Heart right ventricle (tissue), 16 donors: ENCODE measurements at regions not wholly inside any gene's neighbourhood (a gene's known extent, or its start where the extent isn't known, plus 50 kb on each side); places are given as distances from the start of the nearest gene placed in this dataset.
A peak's percentile ranks its signal among the peaks of the same experiment; 100 is the strongest.

ENCODE experiments used
- ATAC-seq, 8 donors: fragments of 200-7000 bp; cut with Tn5 transposase; one replicate each; pipeline ENCODE4 v1.9.1; 2020; ENCODE audit warnings: mild to moderate bottlenecking in 8 of 8, moderate library complexity in 8 of 8, moderate number of reproducible peaks in 1 of 8
- DNase-seq, 2 donors: peaks; one replicate each; pipeline ENCODE4 v3.0.0-alpha.2; 2020
- H3K27ac ChIP-seq, 10 donors: fragments of 200-600 bp; sonication (generic) in 2 of 10; one replicate each; pipeline versions ENCODE4 v1.5.0 to v1.8.0; 2020 to 2022; ENCODE audit warnings: mild to moderate bottlenecking in 3 of 10
- H3K27me3 ChIP-seq, 7 donors: fragments of 200-600 bp; one replicate each; pipeline ENCODE4 v1.8.0; 2021 to 2022; ENCODE audit warnings: mild to moderate bottlenecking in 2 of 7
- H3K36me3 ChIP-seq, 9 donors: fragments of 200-600 bp; sonication (generic) in 1 of 9; one replicate each; pipeline versions ENCODE4 v1.5.0 to v1.8.0; 2020 to 2022; ENCODE audit warnings: mild to moderate bottlenecking in 2 of 9
- H3K4me1 ChIP-seq, 9 donors: fragments of 200-600 bp; sonication (generic) in 1 of 9; one replicate each; pipeline versions ENCODE4 v1.5.0 to v1.8.0; 2020 to 2022; ENCODE audit warnings: mild to moderate bottlenecking in 4 of 9
- H3K4me3 ChIP-seq, 10 donors: fragments of 200-600 bp; sonication (generic) in 2 of 10; one replicate each; pipeline versions ENCODE4 v1.5.0 to v1.8.0; 2020 to 2022; ENCODE audit warnings: mild to moderate bottlenecking in 7 of 10, moderate library complexity in 2 of 10
- H3K9me3 ChIP-seq, 11 donors: fragments of 200-600 bp in 10 of 11; sonication (generic) in 2 of 11; one replicate each; pipeline versions ENCODE4 v1.5.0 to v1.8.0; 2013 to 2022; ENCODE audit warnings: mild to moderate bottlenecking in 2 of 11, control low read depth in 1 of 11, moderate library complexity in 1 of 11
- CTCF ChIP-seq, 9 donors: fragments of 200-600 bp; sonication (generic) in 2 of 9; IDR thresholded peaks; one replicate each; pipeline versions ENCODE4 v1.5.0 to v1.8.0; 2021 to 2022; ENCODE audit warnings: antibody characterized with exemption in 9 of 9, mild to moderate bottlenecking in 5 of 9, moderate library complexity in 1 of 9
- WGBS, 2 donors: extraction: QIAGEN DNeasy Blood & Tissue Kit; methylation state at CpG; one replicate each; pipeline ENCODE4 v1.1.7; 2013; ENCODE audit warnings: inconsistent platforms in 1 of 2; 5-methylcytosine and 5-hydroxymethylcytosine counted together
- intact Hi-C, 10 donors: fragments of 100-400 bp; cut with DNase I; formaldehyde crosslinking; loops; one replicate each; pipeline versions ENCODE4 v1.11.1 to v1.14.2; 2022
- donor health status: Arrhythmogenic right ventricular cardiomyopathy.
- donor health status: ischemic (EF 13 %, LVEDD 7.1; RV severe dilation, severe dysfunction).
- donor health status: healthy with polysubstance abuse.
- donor health status: DM: no; HTN: yes; CAD: no.
- donor health status: DM: no; HTN: no; CAD: no.
- donor health status: ischemic (EF 25% LVEDD 6.9; RV normal size, moderate dysfunction).
- donor health status: ischemic (EF 25% LVEDD 5.7; RV mildly dilated, moderate dysfunction).
- donor health status: healthy.
- donor health status: DM: yes; HTN: yes; CAD: no.
- donor health status: Ischemic cardiomyopathy.
- donor health status: ischemic (EF 35%, LVEDD 5.7; RV mildly dilated, moderate dysfunction).
- donor health status: nonischemic (EF 11% LVEDD 7.7; RV severe dilation, severe dysfunction).
- donor health status: DM: yes; HTN: yes; CAD: no.
- donor health status: PGD.
- donor health status: ischemic (EF 29% LVEDD 5.4; RV normal size, mild dysfunction).
- donor health status: nonischemic (EF 23%, LVEDD 6.1; RV moderate dilation, normal function).

GRCh38 chr6:26183581-26184366 is 96.5 kb downstream of the HFE start:
- TF ChIP-seq CTCF (IDR thresholded peaks at IDR 0.05), result no peak
- DNase-seq (peak; percentile 58 to 63), ATAC-seq (peak; percentile 88 to 97 (median 94))
- peaks cover 0 to 31% (median 16%) of the 10 kb centered on the region in 9 donors for H3K4me1 ChIP-seq
- peak overlapping the region in 9 of 10 donors; percentile 61 to 90 (median 77) for H3K27ac ChIP-seq
- intact Hi-C loops, result loop anchor here in 2 of 10 donors (10.0 kb wide), 2 partner anchors 129 to 1291 kb away; partner anchors contain the start of gene ZNF184 (in 1 of the 2)
- 1% methylated on average over 36 of the region's 36 CpGs for WGBS, 2 donors
- H3K9me3 ChIP-seq, result no peaks in the 10 kb centered on the region
- peak overlapping the region in 9 of 10 donors; percentile 42 to 82 (median 59) for H3K4me3 ChIP-seq
- peaks cover 0 to 14% (median 0%) of the 10 kb centered on the region in 7 donors for H3K27me3 ChIP-seq
- H3K36me3 ChIP-seq, result no peaks in the 10 kb centered on the region

GRCh38 chr6:26184367-26184891 is 97.2 kb downstream of the HFE start:
- no peaks in the 10 kb centered on the region for H3K9me3 ChIP-seq
- H3K27ac ChIP-seq, result peak overlapping the region in 8 of 10 donors; percentile 65 to 90 (median 78)
- ATAC-seq, result no peak
- TF ChIP-seq CTCF (IDR thresholded peaks at IDR 0.05), result no peak
- DNase-seq, result no peak
- H3K4me1 ChIP-seq, result peaks cover 0 to 37% (median 20%) of the 10 kb centered on the region in 9 donors
- peak overlapping the region in 9 of 10 donors; percentile 42 to 82 (median 59) for H3K4me3 ChIP-seq
- peaks cover 0 to 16% (median 0%) of the 10 kb centered on the region in 7 donors for H3K27me3 ChIP-seq
- H3K36me3 ChIP-seq, result no peaks in the 10 kb centered on the region
- intact Hi-C loops, result loop anchor here in 2 of 10 donors (10.0 kb wide), 2 partner anchors 130 to 1290 kb away; partner anchors contain the start of gene ZNF184 (in 1 of the 2)
- 52 to 56% methylated on average over 10 of the region's 10 CpGs for WGBS, 2 donors

- no peak overlapping the region for H3K4me3 ChIP-seq
- peaks cover 0 to 43% (median 22%) of the 10 kb centered on the region in 9 donors for H3K4me1 ChIP-seq
- no peak for TF ChIP-seq CTCF (IDR thresholded peaks at IDR 0.05)
- DNase-seq (no peak), ATAC-seq (no peak)
- peaks cover 0 to 18% (median 0%) of the 10 kb centered on the region in 7 donors for H3K27me3 ChIP-seq
- no peaks in the 10 kb centered on the region for H3K9me3 ChIP-seq
- intact Hi-C loops, result loop anchor here in 2 of 10 donors (10.0 kb wide), 2 partner anchors 130 to 1290 kb away; partner anchors contain the start of gene ZNF184 (in 1 of the 2)
- H3K36me3 ChIP-seq, result no peaks in the 10 kb centered on the region
- 84 to 88% methylated on average over 2 of the region's 2 CpGs for whole genome bisulfite sequencing, 2 donors
- no peak overlapping the region for H3K27ac ChIP-seq
These were observed 97.8 kb downstream of the HFE start for GRCh38 chr6:26185004-26185403.

GRCh38 chr6:26185802-26186201 is 98.6 kb downstream of the HFE start:
- Histone ChIP-seq H3K4me1 (peaks cover 0 to 44% (median 22%) of the 10 kb centered on the region in 9 donors), H3K36me3 (no peaks in the 10 kb centered on the region), H3K27me3 (peaks cover 0 to 20% (median 0%) of the 10 kb centered on the region in 7 donors), H3K9me3 (no peaks in the 10 kb centered on the region), H3K27ac (no peak overlapping the region), H3K4me3 (no peak overlapping the region)
- intact Hi-C loops, result loop anchor here in 2 of 10 donors (10.0 kb wide), 2 partner anchors 131 to 1289 kb away; partner anchors contain the start of gene ZNF184 (in 1 of the 2)
- TF ChIP-seq CTCF (IDR thresholded peaks at IDR 0.05), result no peak
- ATAC-seq (no peak), DNase-seq (no peak)
- 91 to 97% methylated on average over 3 of the region's 3 CpGs for WGBS, 2 donors
